HAP-1 (cell line): ENCODE measurements at regions not wholly inside any gene's neighbourhood (a gene's known extent, or its start where the extent isn't known, plus 50 kb on each side); places are given as distances from the start of the nearest gene placed in this dataset.

Experiments
- DNase-seq, 2 experiments: peaks; one replicate each; pipeline ENCODE4 v3.0.0-alpha.2; 2016 to 2020; ENCODE audit warnings: low spot score in 2 of 2
- H3K27me3 ChIP-seq: fragments of 250-450 bp; sonication (Bioruptor Pico); 2 replicates; pipeline ENCODE4 v1.5.1; 2020; ENCODE audit warnings: low read depth, mild to moderate bottlenecking, moderate library complexity
- H3K36me3 ChIP-seq: fragments of 250-450 bp; sonication (Bioruptor Pico); replicated peaks from 2 replicates; pipeline ENCODE4 v1.5.1; 2020; ENCODE audit warnings: mild to moderate bottlenecking
- H3K4me1 ChIP-seq: fragments of 250-450 bp; sonication (Bioruptor Pico); 2 replicates; pipeline ENCODE4 v1.5.1; 2020; ENCODE audit warnings: mild to moderate bottlenecking
- H3K4me3 ChIP-seq: fragments of 250-450 bp; sonication (Bioruptor Pico); 2 replicates; pipeline ENCODE4 v1.5.1; 2020; ENCODE audit warnings: mild to moderate bottlenecking, moderate library complexity
- H3K9me3 ChIP-seq: fragments of 250-450 bp; sonication (Bioruptor Pico); 2 replicates; pipeline ENCODE4 v1.5.1; 2020; ENCODE audit warnings: mild to moderate bottlenecking, moderate library complexity
- in situ Hi-C: fragments of 300-500 bp; cut with MboI; formaldehyde crosslinking; loops from 3 replicates; pipeline ENCODE4 v1.14.3; 2020; ENCODE audit warnings: low sequenced_read_pairs, inconsistent platforms, mixed read lengths

DNA sequence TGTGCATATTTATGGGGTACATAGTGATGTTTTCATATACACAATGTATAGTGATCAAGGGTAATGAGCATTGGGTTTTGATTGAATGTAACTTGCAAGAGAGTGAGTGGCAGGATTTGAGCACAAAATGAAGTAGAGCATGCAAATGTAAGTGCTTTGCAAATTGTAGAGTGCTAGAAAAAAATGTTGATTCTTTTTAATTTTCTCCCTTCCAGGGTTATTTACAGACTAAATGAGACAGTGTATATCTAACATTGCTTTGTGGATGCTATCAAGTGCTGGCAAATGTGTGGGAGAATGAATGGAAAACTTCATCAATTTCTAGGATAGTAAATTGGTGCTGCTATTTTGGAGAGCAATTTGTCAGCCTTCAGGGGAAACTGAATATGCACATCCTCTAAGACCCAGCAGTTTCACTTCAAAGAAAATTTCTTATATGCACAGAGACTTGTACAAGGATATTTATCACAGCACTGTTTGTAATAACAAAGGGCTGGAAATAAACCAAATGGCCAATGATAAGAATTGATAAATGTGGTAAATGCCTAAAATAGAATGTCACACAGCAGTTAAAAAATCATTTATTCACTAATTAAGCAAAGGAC lies 120.6 kb upstream of the PLPP4 start:
- Histone ChIP-seq H3K27me3 (no peaks in the 10 kb centered on the region; the same call in 1 of the 2 replicates), H3K36me3 (no peaks in the 10 kb centered on the region), H3K4me3 (no peak overlapping the region), H3K4me1 (no peaks in the 10 kb centered on the region), H3K9me3 (no peaks in the 10 kb centered on the region)
- no peak for DNase-seq
- in situ Hi-C loops, result no loop called here

DNA sequence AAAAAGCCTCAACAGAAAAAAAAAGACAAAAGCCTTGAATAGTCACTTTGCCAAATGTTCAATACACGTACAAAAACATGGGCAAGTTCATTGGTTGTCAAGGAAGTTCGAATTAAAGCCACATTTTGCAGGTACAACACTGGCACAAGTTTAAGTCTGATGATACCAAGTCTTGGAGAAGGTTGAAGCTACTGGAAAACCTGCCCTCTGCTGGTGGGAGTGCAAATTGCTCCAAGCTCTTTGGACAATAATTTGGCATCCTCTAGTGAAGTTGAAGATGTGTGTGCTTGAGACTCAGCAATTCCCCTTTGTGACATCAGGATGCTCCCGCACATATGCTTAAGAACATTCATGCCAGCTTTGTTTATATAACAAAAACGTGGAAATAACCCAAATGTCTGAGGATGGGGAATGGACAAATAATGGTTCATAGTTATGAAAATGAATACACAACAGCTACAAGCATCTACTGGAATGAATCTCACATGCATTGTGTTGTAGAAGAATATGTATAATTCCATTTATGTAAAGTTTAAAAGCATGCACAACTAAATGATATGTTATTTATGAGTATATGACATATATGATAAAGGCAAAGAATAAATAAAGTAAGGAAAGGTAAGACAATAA lies 120.0 kb upstream of the PLPP4 start:
- DNase-seq, result peak; percentile 33 to 71
- in situ Hi-C loops, result no loop called here
- Histone ChIP-seq H3K4me3 (no peak overlapping the region), H3K9me3 (no peaks in the 10 kb centered on the region), H3K4me1 (no peaks in the 10 kb centered on the region), H3K36me3 (no peaks in the 10 kb centered on the region), H3K27me3 (no peaks in the 10 kb centered on the region; the same call in 1 of the 2 replicates)

- Histone ChIP-seq H3K9me3 (no peaks in the 10 kb centered on the region), H3K36me3 (no peaks in the 10 kb centered on the region), H3K27me3 (no peaks in the 10 kb centered on the region), H3K4me1 (peaks cover 4% of the 10 kb centered on the region; the same call in 1 of the 2 replicates), H3K4me3 (no peak overlapping the region)
- DNase-seq, result no peak
- in situ Hi-C loops, result no loop called here
These were observed 114.8 kb upstream of the PLPP4 start for GRCh38 chr10:120342115-120342714.

- in situ Hi-C loops, result no loop called here
- peaks cover 4% of the 10 kb centered on the region; the same call in 1 of the 2 replicates for H3K4me1 ChIP-seq
- no peaks in the 10 kb centered on the region for H3K9me3 ChIP-seq
- no peak overlapping the region for H3K4me3 ChIP-seq
- no peaks in the 10 kb centered on the region for H3K27me3 ChIP-seq
- H3K36me3 ChIP-seq, result no peaks in the 10 kb centered on the region
- DNase-seq, result no peak
These were observed 111.8 kb upstream of the PLPP4 start for GRCh38 chr10:120345186-120345585.

- DNase-seq, result no peak
- Histone ChIP-seq H3K4me3 (no peak overlapping the region), H3K4me1 (no peaks in the 10 kb centered on the region), H3K27me3 (no peaks in the 10 kb centered on the region), H3K36me3 (no peaks in the 10 kb centered on the region), H3K9me3 (no peaks in the 10 kb centered on the region; the same call in 1 of the 2 replicates)
- in situ Hi-C loops, result no loop called here
These were observed 109.4 kb upstream of the PLPP4 start for GRCh38 chr10:120347644-120348043.

- no peaks in the 10 kb centered on the region for H3K27me3 ChIP-seq
- DNase-seq, result no peak
- H3K9me3 ChIP-seq, result no peaks in the 10 kb centered on the region; the same call in 1 of the 2 replicates
- no peak overlapping the region for H3K4me3 ChIP-seq
- H3K36me3 ChIP-seq, result no peaks in the 10 kb centered on the region
- no peaks in the 10 kb centered on the region for H3K4me1 ChIP-seq
- in situ Hi-C loops, result no loop called here
These were observed 108.0 kb upstream of the PLPP4 start for GRCh38 chr10:120349069-120349468.

- in situ Hi-C loops, result no loop called here
- Histone ChIP-seq H3K27me3 (no peaks in the 10 kb centered on the region), H3K36me3 (no peaks in the 10 kb centered on the region), H3K9me3 (no peaks in the 10 kb centered on the region; the same call in 1 of the 2 replicates), H3K4me1 (no peaks in the 10 kb centered on the region), H3K4me3 (no peak overlapping the region)
- no peak for DNase-seq
These were observed 101.6 kb upstream of the PLPP4 start for GRCh38 chr10:120355425-120355824.

- no peak overlapping the region for H3K4me3 ChIP-seq
- in situ Hi-C loops, result no loop called here
- H3K36me3 ChIP-seq, result no peaks in the 10 kb centered on the region
- no peaks in the 10 kb centered on the region for H3K4me1 ChIP-seq
- H3K27me3 ChIP-seq, result no peaks in the 10 kb centered on the region
- DNase-seq, result no peak
- no peaks in the 10 kb centered on the region for H3K9me3 ChIP-seq
These were observed 96.5 kb upstream of the PLPP4 start for GRCh38 chr10:120360571-120360970.

DNA sequence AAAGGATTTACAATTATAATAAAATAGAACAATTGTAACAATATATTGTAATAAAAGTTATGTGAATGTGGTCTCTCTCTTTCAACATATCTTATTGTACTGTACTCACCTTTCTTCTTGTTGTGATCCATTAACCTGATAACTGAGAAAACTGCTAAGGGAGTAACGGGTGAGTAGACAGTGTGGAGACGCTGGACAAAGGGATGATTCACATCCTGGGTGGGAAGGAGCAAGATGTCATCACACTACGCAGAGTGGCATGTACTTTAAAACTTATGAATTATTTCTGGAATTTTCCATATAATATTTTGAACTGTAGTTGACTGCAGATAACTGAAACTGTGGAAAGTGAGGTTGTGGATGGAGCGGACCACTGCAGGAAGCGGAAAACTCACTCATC lies 91.2 kb upstream of the PLPP4 start:
- peaks cover 4% of the 10 kb centered on the region for H3K27me3 ChIP-seq
- DNase-seq, result no peak
- in situ Hi-C loops, result no loop called here
- no peak overlapping the region for H3K4me3 ChIP-seq
- no peaks in the 10 kb centered on the region for H3K36me3 ChIP-seq
- no peaks in the 10 kb centered on the region for H3K4me1 ChIP-seq
- H3K9me3 ChIP-seq, result no peaks in the 10 kb centered on the region

DNA sequence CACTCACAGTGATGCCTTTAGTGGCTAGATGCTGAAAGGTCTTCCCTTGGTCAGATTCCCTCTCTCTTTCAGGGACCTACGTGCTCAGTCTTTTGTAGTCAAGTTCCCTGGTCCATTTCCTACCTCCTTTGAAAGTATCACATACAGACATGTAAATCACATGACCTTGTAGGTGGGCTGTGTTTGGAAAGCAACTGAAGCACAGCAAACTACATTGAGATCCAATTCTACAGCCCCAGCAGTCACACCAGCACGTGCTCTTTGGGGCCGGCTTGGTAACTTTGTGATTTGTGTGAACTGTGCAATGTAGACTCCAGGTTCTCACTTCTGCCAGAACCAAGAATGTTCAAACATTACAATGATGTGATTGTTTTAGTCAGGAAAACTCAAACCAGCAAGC lies 89.7 kb upstream of the PLPP4 start:
- H3K9me3 ChIP-seq, result no peaks in the 10 kb centered on the region
- no peak overlapping the region for H3K4me3 ChIP-seq
- no peak for DNase-seq
- in situ Hi-C loops, result no loop called here
- H3K36me3 ChIP-seq, result no peaks in the 10 kb centered on the region
- H3K4me1 ChIP-seq, result no peaks in the 10 kb centered on the region
- H3K27me3 ChIP-seq, result peaks cover 4% of the 10 kb centered on the region

DNA sequence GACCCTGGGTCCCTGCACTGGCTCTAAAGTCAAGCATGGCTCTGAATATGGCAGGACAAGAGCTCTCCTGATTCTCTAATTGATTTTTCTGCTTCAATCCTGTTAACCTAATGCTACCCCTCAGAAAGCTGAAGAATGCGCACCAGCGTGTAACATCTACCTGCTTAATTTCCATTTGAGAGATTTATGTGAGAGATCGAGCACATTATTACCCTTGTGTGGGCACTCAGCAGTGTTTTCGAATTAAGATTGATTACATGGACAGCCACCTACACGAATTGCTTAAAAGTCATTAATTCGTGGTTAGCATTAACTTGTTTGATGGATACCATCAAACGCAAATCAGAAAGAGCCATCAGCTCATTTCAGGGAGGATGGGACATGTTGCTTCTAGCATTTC lies 88.7 kb upstream of the PLPP4 start:
- no peak for DNase-seq
- in situ Hi-C loops, result no loop called here
- Histone ChIP-seq H3K36me3 (no peaks in the 10 kb centered on the region), H3K4me3 (no peak overlapping the region), H3K9me3 (no peaks in the 10 kb centered on the region), H3K27me3 (peaks cover 4% of the 10 kb centered on the region), H3K4me1 (no peaks in the 10 kb centered on the region)

GRCh38 chr10:120368927-120369326 lies 88.1 kb upstream of the PLPP4 start:
- Histone ChIP-seq H3K9me3 (no peaks in the 10 kb centered on the region), H3K4me1 (no peaks in the 10 kb centered on the region), H3K36me3 (no peaks in the 10 kb centered on the region), H3K27me3 (peaks cover 4% of the 10 kb centered on the region), H3K4me3 (no peak overlapping the region)
- in situ Hi-C loops, result no loop called here
- DNase-seq, result no peak

GRCh38 chr10:120369856-120370276 lies 87.2 kb upstream of the PLPP4 start:
- no peak overlapping the region for H3K4me3 ChIP-seq
- H3K27me3 ChIP-seq, result peaks cover 4% of the 10 kb centered on the region
- no peaks in the 10 kb centered on the region for H3K9me3 ChIP-seq
- DNase-seq, result no peak
- no peaks in the 10 kb centered on the region for H3K36me3 ChIP-seq
- in situ Hi-C loops, result no loop called here
- no peaks in the 10 kb centered on the region for H3K4me1 ChIP-seq

- no peak for DNase-seq
- H3K9me3 ChIP-seq, result no peaks in the 10 kb centered on the region
- no peaks in the 10 kb centered on the region for H3K36me3 ChIP-seq
- H3K4me3 ChIP-seq, result no peak overlapping the region
- H3K27me3 ChIP-seq, result peaks cover 4% of the 10 kb centered on the region
- in situ Hi-C loops, result no loop called here
- H3K4me1 ChIP-seq, result no peaks in the 10 kb centered on the region
These were observed 85.2 kb upstream of the PLPP4 start for GRCh38 chr10:120371856-120372255.
